Activated B cell treated with CpG ODN at 0.5 μM for 24 hours (primary cell): ENCODE measurements at regions not wholly inside any gene's neighbourhood (a gene's known extent, or its start where the extent isn't known, plus 50 kb on each side); places are given as distances from the start of the nearest gene placed in this dataset.
A peak's percentile ranks its signal among the peaks of the same experiment; 100 is the strongest.

ENCODE experiments used
- ATAC-seq: fragments of 200-7000 bp; cut with Tn5 transposase; one replicate; pipeline ENCODE4 v1.10.0; 2021; ENCODE audit warnings: low read depth, mild to moderate bottlenecking, moderate library complexity
- CTCF ChIA-PET: fragments of 350-600 bp; sonication (Branson Sonifier 250); formaldehyde crosslinking; loops from one replicate; lab custom pipeline; 2021; ENCODE audit warnings: antibody characterized with exemption; lab: Charles Lee
- POLR2A ChIA-PET: fragments of 350-600 bp; sonication (Branson Sonifier 250); formaldehyde crosslinking; loops from one replicate; lab custom pipeline; 2021; ENCODE audit warnings: antibody characterized with exemption; lab: Charles Lee
- DNase-seq: peaks from one replicate; pipeline ENCODE4 v3.0.0; 2022
- H3K27ac Mint-ChIP-seq: one replicate; pipeline ENCODE4 v1.8.0; 2020; ENCODE audit warnings: mixed read lengths
- H3K27me3 Mint-ChIP-seq: one replicate; pipeline ENCODE4 v1.8.0; 2021; ENCODE audit warnings: mixed read lengths
- H3K36me3 Mint-ChIP-seq: one replicate; pipeline ENCODE4 v1.8.0; 2021; ENCODE audit warnings: low read depth, mixed read lengths
- H3K4me1 Mint-ChIP-seq: one replicate; pipeline ENCODE4 v1.8.0; 2021; ENCODE audit warnings: mixed read lengths
- H3K4me3 Mint-ChIP-seq: one replicate; pipeline ENCODE4 v1.8.0; 2020; ENCODE audit warnings: mild to moderate bottlenecking, mixed read lengths
- H3K9me3 Mint-ChIP-seq: one replicate; pipeline ENCODE4 v1.8.0; 2020; ENCODE audit warnings: mixed read lengths
- CTCF ChIP-seq: fragments of 200-600 bp; IDR thresholded peaks from one replicate; pipeline ENCODE4 v1.8.0; 2022; ENCODE audit warnings: antibody characterized with exemption, mild to moderate bottlenecking
- intact Hi-C: fragments of 100-400 bp; cut with micrococcal nuclease; formaldehyde crosslinking; loops from one replicate; pipeline ENCODE4 v1.15.1; 2024

- intact Hi-C loops = loop anchor here (5.0 kb wide), 1 partner anchor 72 kb away; no protein-coding TSS in a partner anchor
- TF ChIP-seq CTCF = no peak
- ATAC-seq (no peak), DNase-seq (no peak)
- no peaks in the 10 kb centered on the region for H3K27me3 Mint-ChIP-seq
- peaks cover 21% of the 10 kb centered on the region for H3K4me1 Mint-ChIP-seq
- ChIA-PET CTCF (no interaction called here), POLR2A (interaction anchor here (1.6 kb wide), 1 partner anchor 172 kb away, joined by 4 read pairs; no protein-coding TSS in a partner anchor)
- H3K36me3 Mint-ChIP-seq = no peaks in the 10 kb centered on the region
- H3K4me3 Mint-ChIP-seq = no peak overlapping the region
- peaks cover 8% of the 10 kb centered on the region for H3K9me3 Mint-ChIP-seq
- H3K27ac Mint-ChIP-seq = no peak overlapping the region
These were observed 865.0 kb upstream of the ACO1 start for GRCh38 chr9:31519424-31519823.

GRCh38 chr9:31519826-31520225 lies 864.6 kb upstream of the ACO1 start:
- CTCF ChIA-PET = no interaction called here
- H3K27ac Mint-ChIP-seq = no peak overlapping the region

GRCh38 chr9:31520301-31521085 lies 864.0 kb upstream of the ACO1 start:
- TF ChIP-seq CTCF = no peak
- no peak overlapping the region for H3K27ac Mint-ChIP-seq
- POLR2A ChIA-PET = no interaction called here
- intact Hi-C loops = no loop called here
- no peaks in the 10 kb centered on the region for H3K36me3 Mint-ChIP-seq
- no peaks in the 10 kb centered on the region for H3K27me3 Mint-ChIP-seq
- peaks cover 21% of the 10 kb centered on the region for H3K4me1 Mint-ChIP-seq
- CTCF ChIA-PET = no interaction called here
- ATAC-seq (peak; percentile 40), DNase-seq (no peak)
- no peak overlapping the region for H3K4me3 Mint-ChIP-seq
- H3K9me3 Mint-ChIP-seq = peaks cover 5% of the 10 kb centered on the region

More at GRCh38 chr9:31519826-31520225, 864.6 kb upstream of the ACO1 start:
- POLR2A ChIA-PET = no interaction called here
- ATAC-seq (no peak), DNase-seq (no peak)
- intact Hi-C loops = loop anchor here (5.0 kb wide), 1 partner anchor 73 kb away; no protein-coding TSS in a partner anchor
- H3K36me3 Mint-ChIP-seq = no peaks in the 10 kb centered on the region
- peaks cover 21% of the 10 kb centered on the region for H3K4me1 Mint-ChIP-seq
- H3K4me3 Mint-ChIP-seq = no peak overlapping the region
- peaks cover 8% of the 10 kb centered on the region for H3K9me3 Mint-ChIP-seq
- H3K27me3 Mint-ChIP-seq = no peaks in the 10 kb centered on the region
- no peak for TF ChIP-seq CTCF

GRCh38 chr9:31535651-31536050 lies 848.8 kb upstream of the ACO1 start:
- Mint-ChIP-seq H3K27me3 (no peaks in the 10 kb centered on the region), H3K36me3 (no peaks in the 10 kb centered on the region), H3K27ac (no peak overlapping the region), H3K4me3 (no peak overlapping the region), H3K9me3 (no peaks in the 10 kb centered on the region), H3K4me1 (no peaks in the 10 kb centered on the region)
- intact Hi-C loops = loop anchor here (10.0 kb wide), 1 partner anchor 59 kb away; no protein-coding TSS in a partner anchor
- no peak for DNase-seq
- ATAC-seq = no peak
- POLR2A ChIA-PET = no interaction called here
- CTCF ChIA-PET = no interaction called here
- no peak for TF ChIP-seq CTCF

- TF ChIP-seq CTCF = no peak
- POLR2A ChIA-PET = no interaction called here
These were observed 848.0 kb upstream of the ACO1 start for GRCh38 chr9:31536471-31536870.

More at GRCh38 chr9:31536471-31536870, 848.0 kb upstream of the ACO1 start:
- H3K9me3 Mint-ChIP-seq = no peaks in the 10 kb centered on the region
- CTCF ChIA-PET = no interaction called here
- H3K27ac Mint-ChIP-seq = no peak overlapping the region
- no peak for ATAC-seq
- intact Hi-C loops = loop anchor here (10.0 kb wide), 1 partner anchor 58 kb away; no protein-coding TSS in a partner anchor
- H3K4me3 Mint-ChIP-seq = no peak overlapping the region
- H3K36me3 Mint-ChIP-seq = no peaks in the 10 kb centered on the region
- DNase-seq = no peak
- H3K27me3 Mint-ChIP-seq = no peaks in the 10 kb centered on the region
- no peaks in the 10 kb centered on the region for H3K4me1 Mint-ChIP-seq
